Activated T-helper 17 cell treated with anti-CD3 and anti-CD28 coated beads, Interleukin-2, amount 50 U/mL, for 72 hours (primary cell): ENCODE measurements at regions not wholly inside any gene's neighbourhood (a gene's known extent, or its start where the extent isn't known, plus 50 kb on each side); places are given as distances from the start of the nearest gene placed in this dataset.

Experiments
- ATAC-seq: fragments of 150-1000 bp; cut with Tn5 transposase; replicated peaks from 2 replicates; pipeline ENCODE4 v1.10.0; 2021; ENCODE audit warnings: mild to moderate bottlenecking, moderate library complexity
- H3K27ac Mint-ChIP-seq: one replicate; pipeline ENCODE4 v1.8.0; 2022; ENCODE audit warnings: mixed read lengths
- H3K27me3 Mint-ChIP-seq: one replicate; pipeline ENCODE4 v1.8.0; 2022; ENCODE audit warnings: mixed read lengths
- H3K36me3 Mint-ChIP-seq: one replicate; pipeline ENCODE4 v1.8.0; 2022; ENCODE audit warnings: low read depth, mild to moderate bottlenecking, mixed read lengths
- H3K4me1 Mint-ChIP-seq: one replicate; pipeline ENCODE4 v1.8.0; 2022; ENCODE audit warnings: mixed read lengths
- H3K4me3 Mint-ChIP-seq: one replicate; pipeline ENCODE4 v1.8.0; 2022; ENCODE audit warnings: mild to moderate bottlenecking, mixed read lengths
- H3K9me3 Mint-ChIP-seq: one replicate; pipeline ENCODE4 v1.8.0; 2022; ENCODE audit warnings: mixed read lengths

DNA sequence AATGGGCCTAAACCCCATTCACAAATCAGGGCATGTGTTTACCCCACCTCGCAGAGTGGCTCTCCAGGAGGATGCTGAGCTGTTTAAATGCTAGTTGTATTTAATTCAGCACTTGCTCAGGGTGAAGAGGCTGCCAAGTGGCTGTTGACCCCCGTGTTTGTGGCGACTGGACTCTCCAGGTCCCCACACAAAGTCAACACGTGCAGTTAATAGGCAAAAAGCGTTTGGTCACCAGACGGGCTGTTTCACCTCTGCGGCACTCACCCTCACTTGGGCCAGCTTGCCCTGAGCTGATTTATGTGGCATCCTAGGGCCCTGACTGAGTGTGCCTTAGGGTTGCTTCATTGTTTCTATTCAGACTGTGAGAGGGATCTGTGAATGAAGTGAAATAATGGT, 152.3 kb downstream of the GAS1 start:
- H3K36me3 Mint-ChIP-seq = no peaks in the 10 kb centered on the region
- no peak overlapping the region for H3K4me3 Mint-ChIP-seq
- peaks cover 13% of the 10 kb centered on the region for H3K27me3 Mint-ChIP-seq
- no peak for ATAC-seq
- H3K4me1 Mint-ChIP-seq = no peaks in the 10 kb centered on the region
- no peak overlapping the region for H3K27ac Mint-ChIP-seq
- H3K9me3 Mint-ChIP-seq = no peaks in the 10 kb centered on the region

GRCh38 chr9:86794391-86795046, 152.8 kb downstream of the GAS1 start:
- Mint-ChIP-seq H3K27me3 (peaks cover 13% of the 10 kb centered on the region), H3K27ac (no peak overlapping the region), H3K4me3 (no peak overlapping the region), H3K9me3 (no peaks in the 10 kb centered on the region), H3K36me3 (no peaks in the 10 kb centered on the region), H3K4me1 (no peaks in the 10 kb centered on the region)
- no peak for ATAC-seq

- peak; percentile 31 for ATAC-seq
- Mint-ChIP-seq H3K36me3 (no peaks in the 10 kb centered on the region), H3K4me3 (no peak overlapping the region), H3K9me3 (no peaks in the 10 kb centered on the region), H3K4me1 (no peaks in the 10 kb centered on the region), H3K27ac (no peak overlapping the region), H3K27me3 (peaks cover 12% of the 10 kb centered on the region)
These were observed 155.2 kb downstream of the GAS1 start for GRCh38 chr9:86792136-86792535.

DNA sequence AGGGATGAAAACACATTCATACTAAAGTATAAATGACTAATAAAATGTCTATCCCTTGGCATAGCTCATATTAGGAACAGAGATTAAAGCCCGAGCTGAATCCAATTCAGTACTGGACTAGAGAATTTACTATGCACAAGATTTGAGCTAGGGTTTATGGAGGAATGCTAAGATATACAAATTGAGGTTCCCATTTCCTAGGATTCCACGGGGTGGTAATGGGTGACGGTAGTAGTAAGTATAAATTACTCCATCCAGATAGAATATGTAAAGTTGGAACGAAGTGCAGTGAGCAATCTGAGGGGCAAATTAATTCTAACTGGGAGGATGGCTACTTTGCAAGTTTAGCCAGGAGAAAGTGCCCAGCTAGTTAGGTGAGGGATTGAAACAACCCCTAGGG, 156.5 kb downstream of the GAS1 start:
- Mint-ChIP-seq H3K27ac (no peak overlapping the region), H3K4me1 (no peaks in the 10 kb centered on the region), H3K9me3 (no peaks in the 10 kb centered on the region), H3K36me3 (no peaks in the 10 kb centered on the region), H3K4me3 (no peak overlapping the region), H3K27me3 (peaks cover 12% of the 10 kb centered on the region)
- ATAC-seq = no peak

DNA sequence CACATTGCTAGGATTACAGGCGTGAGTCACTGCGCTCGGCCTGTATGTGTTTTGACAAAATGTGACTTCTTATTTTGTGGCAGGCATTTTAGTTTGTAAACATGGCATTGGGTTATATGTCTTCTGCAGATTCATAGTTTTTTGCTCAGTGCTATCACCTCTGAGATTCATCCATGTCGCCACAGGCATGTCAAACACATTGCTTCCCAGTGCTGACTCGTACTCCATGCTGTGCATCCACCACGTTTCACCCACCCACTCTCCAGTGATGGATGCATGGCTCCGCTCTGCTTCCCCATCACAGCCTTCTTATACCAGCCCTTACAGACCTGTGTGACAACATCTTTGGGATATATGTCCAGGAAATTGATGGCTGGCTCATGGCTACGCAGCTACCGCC, 158.8 kb downstream of the GAS1 start:
- Mint-ChIP-seq H3K36me3 (no peaks in the 10 kb centered on the region), H3K4me3 (no peak overlapping the region), H3K27ac (no peak overlapping the region), H3K27me3 (peaks cover 21% of the 10 kb centered on the region), H3K9me3 (no peaks in the 10 kb centered on the region), H3K4me1 (no peaks in the 10 kb centered on the region)
- no peak for ATAC-seq

DNA sequence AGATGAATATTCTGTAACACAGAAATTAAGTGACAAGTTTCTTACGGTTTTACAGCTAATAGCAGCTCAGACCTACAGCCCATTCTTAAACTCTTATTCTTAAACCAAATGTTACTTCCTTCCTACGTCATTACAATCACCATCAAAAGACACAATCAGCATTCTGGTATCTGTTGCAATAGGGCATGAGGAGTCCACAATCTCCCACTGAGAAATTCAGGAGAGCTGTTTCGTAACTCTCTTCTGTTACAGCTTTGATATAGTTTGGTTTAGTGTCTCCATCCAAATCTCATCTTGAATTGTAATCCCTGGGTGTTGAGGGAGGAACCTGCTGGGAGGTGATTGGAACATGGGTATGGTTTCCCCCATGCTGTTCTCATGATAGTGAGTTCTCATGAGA, 163.4 kb downstream of the GAS1 start:
- no peak overlapping the region for H3K4me3 Mint-ChIP-seq
- H3K27ac Mint-ChIP-seq = no peak overlapping the region
- no peaks in the 10 kb centered on the region for H3K36me3 Mint-ChIP-seq
- no peaks in the 10 kb centered on the region for H3K4me1 Mint-ChIP-seq
- H3K27me3 Mint-ChIP-seq = peaks cover 25% of the 10 kb centered on the region
- ATAC-seq = no peak
- peaks cover 3% of the 10 kb centered on the region for H3K9me3 Mint-ChIP-seq

DNA sequence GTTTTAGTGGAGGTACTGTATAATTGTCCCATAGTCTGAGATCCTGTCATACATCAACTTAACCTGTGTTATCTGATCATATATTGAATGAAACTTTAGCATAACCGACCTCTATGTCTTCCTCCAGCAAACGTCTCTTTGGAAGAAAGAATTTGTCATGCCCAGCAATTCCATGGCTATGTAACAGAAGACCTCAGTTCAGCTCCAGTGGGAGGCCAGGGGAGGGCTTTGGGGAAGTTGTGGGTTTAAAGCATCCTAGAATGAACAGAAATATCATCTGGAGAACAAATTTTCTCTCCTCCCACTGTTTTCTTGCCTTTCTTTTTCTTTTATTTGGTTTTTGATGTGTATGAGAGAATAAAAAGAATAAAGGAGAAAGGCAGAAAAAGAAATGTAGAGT, 164.5 kb downstream of the GAS1 start:
- peaks cover 3% of the 10 kb centered on the region for H3K9me3 Mint-ChIP-seq
- H3K36me3 Mint-ChIP-seq = no peaks in the 10 kb centered on the region
- no peak overlapping the region for H3K4me3 Mint-ChIP-seq
- H3K27me3 Mint-ChIP-seq = peaks cover 31% of the 10 kb centered on the region
- no peak for ATAC-seq
- no peaks in the 10 kb centered on the region for H3K4me1 Mint-ChIP-seq
- no peak overlapping the region for H3K27ac Mint-ChIP-seq

DNA sequence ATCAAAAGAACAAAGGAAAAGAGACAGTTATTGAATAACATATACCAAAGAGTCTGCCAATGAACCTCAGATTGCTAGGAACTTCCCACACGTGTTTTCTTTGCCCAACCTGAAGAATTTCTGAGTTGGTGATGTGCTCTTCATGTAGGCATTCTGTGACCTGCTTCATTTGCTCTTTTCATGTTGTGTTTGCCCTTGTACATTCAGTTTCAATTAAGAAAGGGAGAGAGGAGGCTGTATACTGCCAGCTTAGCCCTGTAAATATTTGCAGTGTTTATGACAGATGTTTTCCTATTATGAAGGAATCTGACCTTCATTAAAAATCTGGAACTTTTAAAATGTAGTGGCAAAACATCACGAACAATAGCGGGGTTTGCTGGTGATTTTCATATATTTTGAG, 168.5 kb downstream of the GAS1 start:
- ATAC-seq = no peak
- H3K4me1 Mint-ChIP-seq = no peaks in the 10 kb centered on the region
- H3K9me3 Mint-ChIP-seq = peaks cover 3% of the 10 kb centered on the region
- H3K27ac Mint-ChIP-seq = no peak overlapping the region
- H3K4me3 Mint-ChIP-seq = no peak overlapping the region
- no peaks in the 10 kb centered on the region for H3K36me3 Mint-ChIP-seq
- peaks cover 19% of the 10 kb centered on the region for H3K27me3 Mint-ChIP-seq

DNA sequence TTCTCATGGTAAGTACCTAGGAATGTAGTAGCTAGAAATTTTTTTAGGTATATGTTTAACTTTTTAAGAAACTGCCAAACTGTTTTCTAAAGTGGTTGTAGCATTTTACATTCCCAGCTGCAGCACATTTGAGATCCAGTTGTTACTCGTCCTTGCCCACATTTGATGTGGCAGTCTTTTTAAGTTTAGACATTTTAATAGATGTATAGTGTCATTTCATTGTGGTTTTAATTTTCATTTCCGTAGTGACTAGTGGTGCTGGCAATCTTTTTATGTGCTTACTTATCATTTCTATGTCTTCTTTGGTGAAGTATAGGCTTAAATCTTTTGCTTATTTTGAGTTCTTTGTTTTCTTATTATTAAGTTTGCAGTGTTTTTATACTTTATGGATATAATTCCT, 171.6 kb downstream of the GAS1 start:
- H3K27ac Mint-ChIP-seq = no peak overlapping the region
- H3K9me3 Mint-ChIP-seq = no peaks in the 10 kb centered on the region
- H3K36me3 Mint-ChIP-seq = no peaks in the 10 kb centered on the region
- H3K4me3 Mint-ChIP-seq = no peak overlapping the region
- no peaks in the 10 kb centered on the region for H3K4me1 Mint-ChIP-seq
- peaks cover 9% of the 10 kb centered on the region for H3K27me3 Mint-ChIP-seq
- no peak for ATAC-seq

DNA sequence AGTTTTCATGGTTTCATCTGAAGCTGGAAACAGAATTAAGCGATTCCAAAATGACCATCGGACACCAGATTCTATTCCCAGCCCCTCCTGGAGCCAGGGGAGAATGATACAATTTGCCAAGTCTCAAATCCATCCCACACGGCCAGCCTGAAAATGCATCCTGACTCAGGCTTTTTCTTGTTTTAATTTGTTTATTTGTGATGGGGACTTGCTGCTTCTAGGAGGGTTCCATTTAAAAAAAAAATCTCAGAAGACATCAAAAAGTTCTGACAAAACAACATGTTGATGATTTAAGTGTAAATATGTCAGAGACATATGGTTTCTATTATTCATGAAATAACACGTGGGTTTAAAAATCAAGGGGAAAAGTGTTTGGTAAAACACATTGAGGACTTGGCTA, 173.2 kb downstream of the GAS1 start:
- no peaks in the 10 kb centered on the region for H3K9me3 Mint-ChIP-seq
- no peaks in the 10 kb centered on the region for H3K4me1 Mint-ChIP-seq
- peaks cover 8% of the 10 kb centered on the region for H3K27me3 Mint-ChIP-seq
- H3K36me3 Mint-ChIP-seq = no peaks in the 10 kb centered on the region
- H3K4me3 Mint-ChIP-seq = no peak overlapping the region
- no peak overlapping the region for H3K27ac Mint-ChIP-seq
- no peak for ATAC-seq

DNA sequence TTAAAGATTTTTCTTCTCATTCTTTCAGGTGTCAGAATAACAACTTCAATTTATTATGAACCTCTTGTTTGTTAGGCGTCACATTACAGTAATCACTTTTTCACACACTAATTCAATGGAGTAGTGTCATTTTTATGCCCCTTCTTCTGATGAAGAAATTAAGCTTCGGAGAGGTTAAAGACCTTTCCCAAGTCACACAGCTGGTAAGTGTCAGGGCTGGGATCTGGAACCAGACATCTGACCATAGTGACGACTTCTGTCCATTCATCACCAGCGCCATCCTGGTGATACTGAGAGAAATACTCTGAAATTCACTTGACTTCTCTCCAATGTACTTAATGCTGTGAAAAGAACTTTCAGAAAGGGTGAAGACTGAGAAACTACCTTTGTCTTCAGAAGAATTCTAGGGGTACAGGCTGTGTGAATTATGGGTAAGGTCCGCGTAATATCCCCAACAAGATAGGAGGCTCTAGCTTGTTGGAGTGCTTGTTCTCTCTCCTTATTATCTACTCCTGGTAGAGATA, 173.8 kb downstream of the GAS1 start:
- no peak overlapping the region for H3K27ac Mint-ChIP-seq
- H3K4me1 Mint-ChIP-seq = no peaks in the 10 kb centered on the region
- H3K36me3 Mint-ChIP-seq = no peaks in the 10 kb centered on the region
- no peaks in the 10 kb centered on the region for H3K9me3 Mint-ChIP-seq
- no peak for ATAC-seq
- H3K27me3 Mint-ChIP-seq = peaks cover 5% of the 10 kb centered on the region
- no peak overlapping the region for H3K4me3 Mint-ChIP-seq

- ATAC-seq = no peak
- H3K36me3 Mint-ChIP-seq = no peaks in the 10 kb centered on the region
- H3K4me3 Mint-ChIP-seq = no peak overlapping the region
- peaks cover 5% of the 10 kb centered on the region for H3K27me3 Mint-ChIP-seq
- no peaks in the 10 kb centered on the region for H3K4me1 Mint-ChIP-seq
- no peaks in the 10 kb centered on the region for H3K9me3 Mint-ChIP-seq
- H3K27ac Mint-ChIP-seq = no peak overlapping the region
These were observed 174.7 kb downstream of the GAS1 start for GRCh38 chr9:86772635-86772993.

GRCh38 chr9:86771941-86772634, 175.2 kb downstream of the GAS1 start:
- Mint-ChIP-seq H3K4me3 (no peak overlapping the region), H3K4me1 (no peaks in the 10 kb centered on the region), H3K36me3 (no peaks in the 10 kb centered on the region), H3K27ac (no peak overlapping the region), H3K27me3 (peaks cover 5% of the 10 kb centered on the region), H3K9me3 (no peaks in the 10 kb centered on the region)
- ATAC-seq = no peak

DNA sequence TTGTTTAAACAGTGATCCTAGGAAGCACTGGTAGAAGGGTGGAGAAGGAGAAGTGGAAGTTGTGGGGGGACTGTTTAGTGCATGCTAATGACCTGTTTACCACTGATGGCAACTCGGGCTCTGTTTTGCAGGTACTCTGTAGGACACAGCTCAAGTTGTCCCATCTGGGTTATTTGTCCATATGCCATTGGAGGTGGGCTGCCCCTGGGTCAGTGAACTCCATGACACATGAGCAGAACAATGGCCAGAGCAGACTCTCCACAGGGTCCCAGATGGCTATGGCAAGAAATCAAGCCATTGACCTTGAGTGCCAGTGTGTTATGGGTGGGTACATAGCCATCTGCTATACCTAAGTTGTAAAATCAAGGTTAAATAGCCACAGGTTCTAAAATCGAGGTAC, 175.9 kb downstream of the GAS1 start:
- Mint-ChIP-seq H3K4me1 (no peaks in the 10 kb centered on the region), H3K9me3 (no peaks in the 10 kb centered on the region), H3K27me3 (peaks cover 5% of the 10 kb centered on the region), H3K4me3 (no peak overlapping the region), H3K36me3 (no peaks in the 10 kb centered on the region), H3K27ac (no peak overlapping the region)
- no peak for ATAC-seq

DNA sequence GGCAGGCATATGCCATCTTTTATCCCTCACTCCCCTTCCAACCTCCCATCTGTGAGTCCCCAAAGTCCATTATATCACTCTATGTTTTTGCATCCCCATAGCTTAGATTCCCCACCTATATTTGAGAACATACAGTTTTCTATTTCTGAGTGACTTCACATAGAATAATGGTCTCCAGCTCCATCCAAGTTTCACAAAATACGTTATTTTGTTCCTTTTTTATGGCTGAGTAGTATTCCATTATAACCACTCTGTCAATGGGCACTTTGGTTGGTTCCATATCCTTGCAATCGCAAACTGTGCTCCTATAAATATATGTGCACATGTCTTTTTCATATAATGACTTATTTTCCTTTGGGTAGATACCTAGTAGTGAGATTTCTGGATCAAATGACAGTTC, 178.6 kb downstream of the GAS1 start:
- Mint-ChIP-seq H3K27me3 (peaks cover 5% of the 10 kb centered on the region), H3K9me3 (peaks cover under 1% of the 10 kb centered on the region), H3K36me3 (no peaks in the 10 kb centered on the region), H3K4me3 (no peak overlapping the region), H3K4me1 (no peaks in the 10 kb centered on the region), H3K27ac (no peak overlapping the region)
- ATAC-seq = no peak
